SK-N-SH treated with all-trans-retinoic acid at 6 μM for 48 hours (cell line): ENCODE measurements at regions not wholly inside any gene's neighbourhood (a gene's known extent, or its start where the extent isn't known, plus 50 kb on each side); places are given as distances from the start of the nearest gene placed in this dataset.

Source experiments
- ATAC-seq: fragments of 200-7000 bp; cut with Tn5 transposase; 3 replicates; pipeline ENCODE4 v1.9.1; 2020; ENCODE audit warnings: mild to moderate bottlenecking, moderate library complexity
- ARNTL ChIP-seq: fragments of 450-650 bp; formaldehyde crosslinking; IDR thresholded peaks from 2 replicates; pipeline ENCODE4 v1.5.0; 2020; ENCODE audit warnings: low read depth, mild to moderate bottlenecking, moderate library complexity, borderline replicate concordance
- CSDC2 ChIP-seq: fragments of 250-450 bp; sonication (Bioruptor Pico); IDR thresholded peaks from 2 replicates; pipeline ENCODE4 v1.5.0; 2020; ENCODE audit warnings: mild to moderate bottlenecking, moderate library complexity
- ISL1 ChIP-seq: fragments of 250-450 bp; sonication (Bioruptor Pico); IDR thresholded peaks from 2 replicates; pipeline ENCODE4 v2.1.2; 2022; ENCODE audit warnings: mild to moderate bottlenecking, moderate library complexity
- OSR1 ChIP-seq: fragments of 250-450 bp; sonication (Bioruptor Pico); IDR thresholded peaks from 2 replicates; pipeline ENCODE4 v1.8.0; 2022; ENCODE audit warnings: moderate library complexity, mild to moderate bottlenecking, inconsistent platforms
- PPARA ChIP-seq: fragments of 250-450 bp; sonication (Bioruptor Pico); IDR thresholded peaks from 2 replicates; pipeline ENCODE4 v1.5.0; 2020; ENCODE audit warnings: mild to moderate bottlenecking, borderline replicate concordance
- RARB ChIP-seq: fragments of 250-450 bp; sonication (Bioruptor Pico); IDR thresholded peaks from 2 replicates; pipeline ENCODE4 v1.8.0; 2021; ENCODE audit warnings: mild to moderate bottlenecking, moderate library complexity
- SNAI2 ChIP-seq: fragments of 250-450 bp; sonication (Bioruptor Pico); IDR thresholded peaks from 2 replicates; pipeline ENCODE4 v1.5.0; 2020; ENCODE audit warnings: mild to moderate bottlenecking, moderate library complexity
- TCF4 ChIP-seq: fragments of 250-450 bp; sonication (Bioruptor Pico); IDR thresholded peaks from 2 replicates; pipeline ENCODE4 v1.8.0; 2021; ENCODE audit warnings: mild to moderate bottlenecking, moderate library complexity, borderline replicate concordance
- TOX ChIP-seq: fragments of 250-450 bp; sonication (Bioruptor Pico); IDR thresholded peaks from 2 replicates; pipeline ENCODE4 v1.8.0; 2021; ENCODE audit warnings: mild to moderate bottlenecking, moderate library complexity, borderline replicate concordance
- ZC3H10 ChIP-seq: fragments of 250-450 bp; sonication (Bioruptor Pico); IDR thresholded peaks from 2 replicates; pipeline ENCODE4 v1.5.1; 2021; ENCODE audit warnings: mild to moderate bottlenecking, moderate library complexity
- ZFP3 ChIP-seq: fragments of 250-450 bp; sonication (Bioruptor Pico); IDR thresholded peaks from 2 replicates; pipeline ENCODE4 v1.5.0; 2020; ENCODE audit warnings: mild to moderate bottlenecking, moderate library complexity
- ZNF70 ChIP-seq: fragments of 450-650 bp; formaldehyde crosslinking; IDR thresholded peaks from 2 replicates; pipeline ENCODE4 v1.5.0; 2020; ENCODE audit warnings: mild to moderate bottlenecking, moderate library complexity
- TF ChIP-seq, protein P1 (sequence below): fragments of 250-450 bp; sonication (Bioruptor Pico); IDR thresholded peaks from 2 replicates; pipeline ENCODE4 v1.5.1; 2020; ENCODE audit warnings: low read depth, mild to moderate bottlenecking, moderate library complexity
- TF ChIP-seq, protein P2 (sequence below): fragments of 250-450 bp; sonication (Bioruptor Pico); IDR thresholded peaks from 2 replicates; pipeline ENCODE4 v1.8.0; 2021; ENCODE audit warnings: low read depth, mild to moderate bottlenecking, moderate library complexity, borderline replicate concordance
- TF ChIP-seq, protein P3 (sequence below): fragments of 250-450 bp; sonication (Bioruptor Pico); IDR thresholded peaks from 2 replicates; pipeline ENCODE4 v1.8.0; 2020; ENCODE audit warnings: mild to moderate bottlenecking, moderate library complexity, borderline replicate concordance
- TF ChIP-seq, protein P4 (sequence below): fragments of 250-450 bp; sonication (Bioruptor Pico); IDR thresholded peaks from 2 replicates; pipeline ENCODE4 v1.5.0; 2020; ENCODE audit warnings: mild to moderate bottlenecking, moderate library complexity
- TF ChIP-seq, protein P5 (sequence below): fragments of 250-450 bp; sonication (Bioruptor Pico); IDR thresholded peaks from 2 replicates; pipeline ENCODE4 v1.5.1; 2021; ENCODE audit warnings: mild to moderate bottlenecking, moderate library complexity

DNA sequence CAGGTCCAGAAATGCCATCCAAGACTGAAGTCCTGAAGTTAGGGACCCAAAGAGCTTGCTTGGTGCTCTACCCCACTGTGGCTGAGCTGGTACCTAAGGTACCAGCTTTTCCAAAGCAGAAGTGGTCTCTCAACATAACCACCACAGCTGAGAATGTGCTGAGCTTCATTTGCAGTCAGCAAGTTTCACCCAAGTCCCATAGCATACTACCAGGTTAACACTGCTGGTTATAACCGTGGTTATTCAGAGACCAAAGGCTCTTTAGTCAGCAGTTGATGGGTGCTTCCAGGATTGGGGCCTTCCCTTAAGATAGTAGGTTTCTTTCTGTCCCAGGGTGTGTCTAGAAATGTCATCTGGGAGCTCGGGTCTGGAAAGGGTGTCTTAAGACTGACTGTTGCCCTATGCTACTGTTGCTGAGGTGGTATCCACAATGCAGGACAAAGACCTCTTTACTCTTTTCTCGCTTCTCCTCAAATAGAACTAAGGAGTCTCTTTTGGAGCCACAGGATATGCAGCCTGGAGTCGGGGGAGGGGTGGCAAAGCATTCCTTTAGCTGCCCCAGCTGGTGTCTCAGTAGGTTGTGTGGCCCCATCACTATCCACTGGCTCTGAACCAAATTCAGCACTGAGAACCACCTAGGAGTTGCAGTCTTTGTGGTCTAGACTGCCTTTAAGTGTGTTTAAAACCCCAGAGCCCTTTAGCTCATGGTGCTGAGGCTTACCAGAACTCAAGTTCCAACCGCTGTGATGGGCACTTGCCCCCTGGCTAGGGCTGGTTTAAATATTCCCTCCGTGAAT lies 354.9 kb upstream of the SEMA3C start:
- no peak for TF ChIP-seq OSR1 (CRISPR knock-in tag)
- no peak for TF ChIP-seq ZFP3 (CRISPR knock-in tag)
- no peak for TF ChIP-seq ZNF70 (CRISPR knock-in tag)
- TF ChIP-seq ZC3H10 (CRISPR knock-in tag): no peak
- TF ChIP-seq, protein P1, sequence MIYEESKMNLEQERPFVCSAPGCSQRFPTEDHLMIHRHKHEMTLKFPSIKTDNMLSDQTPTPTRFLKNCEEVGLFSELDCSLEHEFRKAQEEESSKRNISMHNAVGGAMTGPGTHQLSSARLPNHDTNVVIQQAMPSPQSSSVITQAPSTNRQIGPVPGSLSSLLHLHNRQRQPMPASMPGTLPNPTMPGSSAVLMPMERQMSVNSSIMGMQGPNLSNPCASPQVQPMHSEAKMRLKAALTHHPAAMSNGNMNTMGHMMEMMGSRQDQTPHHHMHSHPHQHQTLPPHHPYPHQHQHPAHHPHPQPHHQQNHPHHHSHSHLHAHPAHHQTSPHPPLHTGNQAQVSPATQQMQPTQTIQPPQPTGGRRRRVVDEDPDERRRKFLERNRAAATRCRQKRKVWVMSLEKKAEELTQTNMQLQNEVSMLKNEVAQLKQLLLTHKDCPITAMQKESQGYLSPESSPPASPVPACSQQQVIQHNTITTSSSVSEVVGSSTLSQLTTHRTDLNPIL (CRISPR knock-in tag): no peak
- TF ChIP-seq RARB (CRISPR knock-in tag): no peak
- TF ChIP-seq, protein P2, sequence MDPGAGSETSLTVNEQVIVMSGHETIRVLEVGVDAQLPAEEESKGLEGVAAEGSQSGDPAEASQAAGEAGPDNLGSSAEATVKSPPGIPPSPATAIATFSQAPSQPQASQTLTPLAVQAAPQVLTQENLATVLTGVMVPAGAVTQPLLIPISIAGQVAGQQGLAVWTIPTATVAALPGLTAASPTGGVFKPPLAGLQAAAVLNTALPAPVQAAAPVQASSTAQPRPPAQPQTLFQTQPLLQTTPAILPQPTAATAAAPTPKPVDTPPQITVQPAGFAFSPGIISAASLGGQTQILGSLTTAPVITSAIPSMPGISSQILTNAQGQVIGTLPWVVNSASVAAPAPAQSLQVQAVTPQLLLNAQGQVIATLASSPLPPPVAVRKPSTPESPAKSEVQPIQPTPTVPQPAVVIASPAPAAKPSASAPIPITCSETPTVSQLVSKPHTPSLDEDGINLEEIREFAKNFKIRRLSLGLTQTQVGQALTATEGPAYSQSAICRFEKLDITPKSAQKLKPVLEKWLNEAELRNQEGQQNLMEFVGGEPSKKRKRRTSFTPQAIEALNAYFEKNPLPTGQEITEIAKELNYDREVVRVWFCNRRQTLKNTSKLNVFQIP (CRISPR knock-in tag): no peak
- TF ChIP-seq TCF4 (CRISPR knock-in tag): no peak
- TF ChIP-seq, protein P3, sequence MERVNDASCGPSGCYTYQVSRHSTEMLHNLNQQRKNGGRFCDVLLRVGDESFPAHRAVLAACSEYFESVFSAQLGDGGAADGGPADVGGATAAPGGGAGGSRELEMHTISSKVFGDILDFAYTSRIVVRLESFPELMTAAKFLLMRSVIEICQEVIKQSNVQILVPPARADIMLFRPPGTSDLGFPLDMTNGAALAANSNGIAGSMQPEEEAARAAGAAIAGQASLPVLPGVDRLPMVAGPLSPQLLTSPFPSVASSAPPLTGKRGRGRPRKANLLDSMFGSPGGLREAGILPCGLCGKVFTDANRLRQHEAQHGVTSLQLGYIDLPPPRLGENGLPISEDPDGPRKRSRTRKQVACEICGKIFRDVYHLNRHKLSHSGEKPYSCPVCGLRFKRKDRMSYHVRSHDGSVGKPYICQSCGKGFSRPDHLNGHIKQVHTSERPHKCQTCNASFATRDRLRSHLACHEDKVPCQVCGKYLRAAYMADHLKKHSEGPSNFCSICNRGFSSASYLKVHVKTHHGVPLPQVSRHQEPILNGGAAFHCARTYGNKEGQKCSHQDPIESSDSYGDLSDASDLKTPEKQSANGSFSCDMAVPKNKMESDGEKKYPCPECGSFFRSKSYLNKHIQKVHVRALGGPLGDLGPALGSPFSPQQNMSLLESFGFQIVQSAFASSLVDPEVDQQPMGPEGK (CRISPR knock-in tag): no peak
- TF ChIP-seq, protein P4, sequence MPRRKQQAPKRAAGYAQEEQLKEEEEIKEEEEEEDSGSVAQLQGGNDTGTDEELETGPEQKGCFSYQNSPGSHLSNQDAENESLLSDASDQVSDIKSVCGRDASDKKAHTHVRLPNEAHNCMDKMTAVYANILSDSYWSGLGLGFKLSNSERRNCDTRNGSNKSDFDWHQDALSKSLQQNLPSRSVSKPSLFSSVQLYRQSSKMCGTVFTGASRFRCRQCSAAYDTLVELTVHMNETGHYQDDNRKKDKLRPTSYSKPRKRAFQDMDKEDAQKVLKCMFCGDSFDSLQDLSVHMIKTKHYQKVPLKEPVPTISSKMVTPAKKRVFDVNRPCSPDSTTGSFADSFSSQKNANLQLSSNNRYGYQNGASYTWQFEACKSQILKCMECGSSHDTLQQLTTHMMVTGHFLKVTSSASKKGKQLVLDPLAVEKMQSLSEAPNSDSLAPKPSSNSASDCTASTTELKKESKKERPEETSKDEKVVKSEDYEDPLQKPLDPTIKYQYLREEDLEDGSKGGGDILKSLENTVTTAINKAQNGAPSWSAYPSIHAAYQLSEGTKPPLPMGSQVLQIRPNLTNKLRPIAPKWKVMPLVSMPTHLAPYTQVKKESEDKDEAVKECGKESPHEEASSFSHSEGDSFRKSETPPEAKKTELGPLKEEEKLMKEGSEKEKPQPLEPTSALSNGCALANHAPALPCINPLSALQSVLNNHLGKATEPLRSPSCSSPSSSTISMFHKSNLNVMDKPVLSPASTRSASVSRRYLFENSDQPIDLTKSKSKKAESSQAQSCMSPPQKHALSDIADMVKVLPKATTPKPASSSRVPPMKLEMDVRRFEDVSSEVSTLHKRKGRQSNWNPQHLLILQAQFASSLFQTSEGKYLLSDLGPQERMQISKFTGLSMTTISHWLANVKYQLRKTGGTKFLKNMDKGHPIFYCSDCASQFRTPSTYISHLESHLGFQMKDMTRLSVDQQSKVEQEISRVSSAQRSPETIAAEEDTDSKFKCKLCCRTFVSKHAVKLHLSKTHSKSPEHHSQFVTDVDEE (CRISPR knock-in tag): no peak
- no peak for TF ChIP-seq PPARA (CRISPR knock-in tag)
- TF ChIP-seq CSDC2 (CRISPR knock-in tag): no peak
- ATAC-seq: no peak

DNA sequence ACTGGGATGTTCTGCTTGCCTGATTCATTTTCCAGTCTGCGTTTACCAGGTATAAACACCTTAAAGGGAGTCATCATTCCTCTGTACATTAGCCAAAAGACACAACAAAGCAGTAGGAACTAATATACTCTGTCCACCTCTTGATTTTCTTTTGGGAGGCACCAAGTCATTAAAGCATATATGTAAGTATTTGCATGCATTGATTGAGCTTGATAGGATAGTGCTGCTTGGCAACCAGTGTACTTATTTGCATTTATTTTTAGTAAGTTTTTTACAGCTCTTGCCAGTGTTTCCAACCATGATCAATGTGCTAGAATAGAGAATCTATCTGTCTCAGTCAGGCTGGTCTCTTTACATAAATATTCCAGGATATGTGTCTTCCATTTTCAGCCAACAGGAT lies 353.3 kb upstream of the SEMA3C start:
- no peak for TF ChIP-seq ZFP3 (CRISPR knock-in tag)
- no peak for TF ChIP-seq SNAI2 (CRISPR knock-in tag)
- no peak for TF ChIP-seq CSDC2 (CRISPR knock-in tag)
- no peak for TF ChIP-seq OSR1 (CRISPR knock-in tag)
- TF ChIP-seq, protein P3 (CRISPR knock-in tag): no peak
- TF ChIP-seq TCF4 (CRISPR knock-in tag): no peak
- no peak for TF ChIP-seq ARNTL (CRISPR knock-in tag)
- no peak for TF ChIP-seq TOX (CRISPR knock-in tag)
- TF ChIP-seq ISL1 (CRISPR knock-in tag): no peak
- no peak for TF ChIP-seq RARB (CRISPR knock-in tag)
- TF ChIP-seq, protein P5, sequence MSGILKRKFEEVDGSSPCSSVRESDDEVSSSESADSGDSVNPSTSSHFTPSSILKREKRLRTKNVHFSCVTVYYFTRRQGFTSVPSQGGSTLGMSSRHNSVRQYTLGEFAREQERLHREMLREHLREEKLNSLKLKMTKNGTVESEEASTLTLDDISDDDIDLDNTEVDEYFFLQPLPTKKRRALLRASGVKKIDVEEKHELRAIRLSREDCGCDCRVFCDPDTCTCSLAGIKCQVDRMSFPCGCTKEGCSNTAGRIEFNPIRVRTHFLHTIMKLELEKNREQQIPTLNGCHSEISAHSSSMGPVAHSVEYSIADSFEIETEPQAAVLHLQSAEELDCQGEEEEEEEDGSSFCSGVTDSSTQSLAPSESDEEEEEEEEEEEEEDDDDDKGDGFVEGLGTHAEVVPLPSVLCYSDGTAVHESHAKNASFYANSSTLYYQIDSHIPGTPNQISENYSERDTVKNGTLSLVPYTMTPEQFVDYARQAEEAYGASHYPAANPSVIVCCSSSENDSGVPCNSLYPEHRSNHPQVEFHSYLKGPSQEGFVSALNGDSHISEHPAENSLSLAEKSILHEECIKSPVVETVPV (CRISPR knock-in tag): no peak
- TF ChIP-seq ZNF70 (CRISPR knock-in tag): no peak
- TF ChIP-seq, all 23 proteins: peak for 0
- no peak for ATAC-seq
